Sigmoid colon (tissue), 4 donors: ENCODE measurements at regions not wholly inside any gene's neighbourhood (a gene's known extent, or its start where the extent isn't known, plus 50 kb on each side); places are given as distances from the start of the nearest gene placed in this dataset.

ENCODE experiments used
- EP300 ChIP-seq, 4 donors: sonication (generic); formaldehyde crosslinking; IDR thresholded peaks; one replicate each; pipeline ENCODE4 v1.6.1; 2017; ENCODE audit warnings: antibody characterized with exemption in 4 of 4
- POLR2A ChIP-seq, 2 donors: fragments of 450-650 bp; IDR thresholded peaks; one replicate each; pipeline ENCODE4 v1.6.1; 2016; ENCODE audit warnings: antibody characterized with exemption in 2 of 2, mild to moderate bottlenecking in 2 of 2, moderate library complexity in 2 of 2
- POLR2AphosphoS5 ChIP-seq, 4 donors: sonication (generic); formaldehyde crosslinking; IDR thresholded peaks; one replicate each; pipeline ENCODE4 v1.6.1; 2017; ENCODE audit warnings: antibody characterized with exemption in 4 of 4
- TF ChIP-seq, protein P1 (sequence below), 4 experiments: fragments of 450-650 bp in 3 of 4; fragments of 200-600 bp in 1 of 4; IDR thresholded peaks; one replicate each; pipeline ENCODE4 v1.5.1; 2016 to 2019; ENCODE audit warnings: antibody characterized with exemption in 4 of 4, mild to moderate bottlenecking in 3 of 4, moderate library complexity in 2 of 4

DNA sequence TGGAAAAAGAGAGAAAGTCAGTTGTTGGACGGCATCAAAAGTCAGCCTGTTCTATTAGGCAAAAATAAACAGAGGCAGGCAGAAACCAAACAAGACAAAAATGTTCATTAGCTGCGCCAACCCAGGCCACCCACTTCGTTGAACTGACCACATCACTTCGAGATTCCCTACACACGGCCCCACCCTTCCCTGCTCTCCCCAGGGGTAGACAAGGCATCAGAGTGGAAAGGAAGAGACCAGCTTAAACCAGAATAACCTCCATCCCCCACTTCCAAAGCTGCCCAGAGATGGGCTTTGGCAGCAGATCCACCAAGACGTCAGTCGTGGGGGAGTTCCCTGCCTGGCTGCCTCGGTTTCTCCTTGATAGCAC is 204.6 kb upstream of the TSHZ3 start:
- TF ChIP-seq, protein P1, sequence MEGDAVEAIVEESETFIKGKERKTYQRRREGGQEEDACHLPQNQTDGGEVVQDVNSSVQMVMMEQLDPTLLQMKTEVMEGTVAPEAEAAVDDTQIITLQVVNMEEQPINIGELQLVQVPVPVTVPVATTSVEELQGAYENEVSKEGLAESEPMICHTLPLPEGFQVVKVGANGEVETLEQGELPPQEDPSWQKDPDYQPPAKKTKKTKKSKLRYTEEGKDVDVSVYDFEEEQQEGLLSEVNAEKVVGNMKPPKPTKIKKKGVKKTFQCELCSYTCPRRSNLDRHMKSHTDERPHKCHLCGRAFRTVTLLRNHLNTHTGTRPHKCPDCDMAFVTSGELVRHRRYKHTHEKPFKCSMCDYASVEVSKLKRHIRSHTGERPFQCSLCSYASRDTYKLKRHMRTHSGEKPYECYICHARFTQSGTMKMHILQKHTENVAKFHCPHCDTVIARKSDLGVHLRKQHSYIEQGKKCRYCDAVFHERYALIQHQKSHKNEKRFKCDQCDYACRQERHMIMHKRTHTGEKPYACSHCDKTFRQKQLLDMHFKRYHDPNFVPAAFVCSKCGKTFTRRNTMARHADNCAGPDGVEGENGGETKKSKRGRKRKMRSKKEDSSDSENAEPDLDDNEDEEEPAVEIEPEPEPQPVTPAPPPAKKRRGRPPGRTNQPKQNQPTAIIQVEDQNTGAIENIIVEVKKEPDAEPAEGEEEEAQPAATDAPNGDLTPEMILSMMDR (IDR thresholded peaks at IDR 0.05), result no peak
- no peak for TF ChIP-seq POLR2AphosphoS5 (IDR thresholded peaks at IDR 0.05)
- no peak for TF ChIP-seq EP300 (IDR thresholded peaks at IDR 0.05)
- no peak for TF ChIP-seq POLR2A (IDR thresholded peaks at IDR 0.05)
